ENCODE measurements at regions not wholly inside any gene's neighbourhood (a gene's known extent, or its start where the extent isn't known, plus 50 kb on each side); places are given as distances from the start of the nearest gene placed in this dataset.

DNA sequence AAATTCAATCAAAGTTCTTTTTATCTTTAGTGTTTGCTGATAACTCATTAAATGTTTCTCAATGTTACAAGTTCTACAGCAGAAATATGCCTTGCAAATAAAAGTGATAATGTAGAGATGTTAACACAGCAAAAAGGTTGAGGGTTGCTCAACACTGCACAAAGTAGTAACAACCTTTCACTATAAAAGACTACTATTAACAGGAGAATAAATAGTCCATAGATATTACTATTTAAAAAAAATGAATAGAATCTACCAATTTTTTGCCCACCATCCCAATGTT lies 378.1 kb downstream of the RBM43 start:
- H2AFZ ChIP-seq: no peak overlapping the region
- H3K4me1 ChIP-seq: no peaks in the 10 kb centered on the region
- no peaks in the 10 kb centered on the region for H3K79me2 ChIP-seq
- no peaks in the 10 kb centered on the region for H3K27me3 ChIP-seq (ENCODE audit: control insufficient read depth, insufficient read depth, low read length)
- H3K36me3 ChIP-seq (ENCODE audit: control insufficient read depth, insufficient read depth, low read length): no peaks in the 10 kb centered on the region
- no peak overlapping the region for H3K9ac ChIP-seq
- no peak overlapping the region for H3K4me3 ChIP-seq (ENCODE audit: low read depth, low read length)
- no peaks in the 10 kb centered on the region for H3K9me3 ChIP-seq (ENCODE audit: control insufficient read depth, low read length)
- H3K4me2 ChIP-seq (ENCODE audit: low read length): no peak overlapping the region
- no peak overlapping the region for H3K27ac ChIP-seq
- TF ChIP-seq, protein P1, sequence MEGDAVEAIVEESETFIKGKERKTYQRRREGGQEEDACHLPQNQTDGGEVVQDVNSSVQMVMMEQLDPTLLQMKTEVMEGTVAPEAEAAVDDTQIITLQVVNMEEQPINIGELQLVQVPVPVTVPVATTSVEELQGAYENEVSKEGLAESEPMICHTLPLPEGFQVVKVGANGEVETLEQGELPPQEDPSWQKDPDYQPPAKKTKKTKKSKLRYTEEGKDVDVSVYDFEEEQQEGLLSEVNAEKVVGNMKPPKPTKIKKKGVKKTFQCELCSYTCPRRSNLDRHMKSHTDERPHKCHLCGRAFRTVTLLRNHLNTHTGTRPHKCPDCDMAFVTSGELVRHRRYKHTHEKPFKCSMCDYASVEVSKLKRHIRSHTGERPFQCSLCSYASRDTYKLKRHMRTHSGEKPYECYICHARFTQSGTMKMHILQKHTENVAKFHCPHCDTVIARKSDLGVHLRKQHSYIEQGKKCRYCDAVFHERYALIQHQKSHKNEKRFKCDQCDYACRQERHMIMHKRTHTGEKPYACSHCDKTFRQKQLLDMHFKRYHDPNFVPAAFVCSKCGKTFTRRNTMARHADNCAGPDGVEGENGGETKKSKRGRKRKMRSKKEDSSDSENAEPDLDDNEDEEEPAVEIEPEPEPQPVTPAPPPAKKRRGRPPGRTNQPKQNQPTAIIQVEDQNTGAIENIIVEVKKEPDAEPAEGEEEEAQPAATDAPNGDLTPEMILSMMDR (IDR thresholded peaks at IDR 0.05): no peak

DNA sequence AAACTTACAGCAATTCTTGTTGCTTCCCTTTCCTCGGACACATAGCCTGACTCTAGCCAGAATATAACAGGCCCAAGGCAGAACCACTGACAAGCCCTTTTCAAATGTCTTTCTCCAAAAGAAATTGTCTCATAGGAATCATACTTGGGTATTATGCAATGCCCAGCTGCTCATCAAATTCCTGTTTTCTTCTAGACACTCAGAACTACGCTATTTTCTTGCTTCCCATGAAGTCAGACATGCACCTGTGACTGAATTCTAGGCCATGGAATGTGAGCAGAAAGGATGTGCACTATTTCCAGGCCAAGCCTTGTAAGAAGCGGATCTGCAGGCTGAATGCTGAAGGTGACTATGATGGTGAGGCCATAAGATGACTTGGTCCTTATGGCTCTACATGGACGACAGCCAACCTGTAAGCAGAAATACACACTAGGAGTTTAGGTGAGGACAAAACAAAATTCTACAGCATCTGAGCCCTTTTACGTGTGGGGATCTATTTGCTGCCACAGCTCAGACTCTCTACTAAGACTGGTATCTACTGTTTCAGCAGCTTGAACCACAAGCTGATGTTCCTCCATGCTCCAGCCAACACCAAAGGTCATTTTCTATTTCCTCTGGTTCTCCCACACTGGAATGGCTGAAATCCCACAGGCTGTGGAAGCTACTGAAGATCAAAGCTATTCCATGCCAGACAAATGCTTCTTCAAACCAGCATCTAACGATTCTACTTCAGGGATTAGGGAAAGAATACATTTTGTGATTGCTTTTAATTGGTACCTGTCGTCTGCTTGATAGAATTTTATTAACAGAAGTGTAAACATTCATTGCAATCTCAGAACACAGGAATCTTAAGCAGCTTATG lies 378.7 kb downstream of the RBM43 start:
- no peaks in the 10 kb centered on the region for H3K79me2 ChIP-seq
- H3K27me3 ChIP-seq (ENCODE audit: control insufficient read depth, insufficient read depth, low read length): no peaks in the 10 kb centered on the region
- TF ChIP-seq, protein P1 (IDR thresholded peaks at IDR 0.05): no peak
- no peaks in the 10 kb centered on the region for H3K9me3 ChIP-seq (ENCODE audit: control insufficient read depth, low read length)
- no peak overlapping the region for H3K27ac ChIP-seq
- H3K9ac ChIP-seq: no peak overlapping the region
- H3K4me3 ChIP-seq (ENCODE audit: low read depth, low read length): no peak overlapping the region
- no peaks in the 10 kb centered on the region for H3K36me3 ChIP-seq (ENCODE audit: control insufficient read depth, insufficient read depth, low read length)
- H3K4me1 ChIP-seq: no peaks in the 10 kb centered on the region
- no peak overlapping the region for H2AFZ ChIP-seq
- H3K4me2 ChIP-seq (ENCODE audit: low read length): no peak overlapping the region

- H3K4me2 ChIP-seq (ENCODE audit: low read length): no peak overlapping the region
- H3K9ac ChIP-seq: no peak overlapping the region
- no peaks in the 10 kb centered on the region for H3K36me3 ChIP-seq (ENCODE audit: control insufficient read depth, insufficient read depth, low read length)
- no peaks in the 10 kb centered on the region for H3K4me1 ChIP-seq
- no peaks in the 10 kb centered on the region for H3K79me2 ChIP-seq
- no peak overlapping the region for H3K27ac ChIP-seq
- no peaks in the 10 kb centered on the region for H3K9me3 ChIP-seq (ENCODE audit: control insufficient read depth, low read length)
- H2AFZ ChIP-seq: no peak overlapping the region
- no peaks in the 10 kb centered on the region for H3K27me3 ChIP-seq (ENCODE audit: control insufficient read depth, insufficient read depth, low read length)
- no peak overlapping the region for H3K4me3 ChIP-seq (ENCODE audit: low read depth, low read length)
- TF ChIP-seq, protein P1 (IDR thresholded peaks at IDR 0.05): no peak
These were observed 380.7 kb downstream of the RBM43 start for GRCh38 chr2:150880986-150881385.

- H3K4me2 ChIP-seq (ENCODE audit: low read length): no peak overlapping the region
- H2AFZ ChIP-seq: no peak overlapping the region
- no peaks in the 10 kb centered on the region for H3K79me2 ChIP-seq
- TF ChIP-seq, protein P1 (IDR thresholded peaks at IDR 0.05): no peak
- H3K27ac ChIP-seq: no peak overlapping the region
- H3K36me3 ChIP-seq (ENCODE audit: control insufficient read depth, insufficient read depth, low read length): no peaks in the 10 kb centered on the region
- no peak overlapping the region for H3K4me3 ChIP-seq (ENCODE audit: low read depth, low read length)
- no peaks in the 10 kb centered on the region for H3K27me3 ChIP-seq (ENCODE audit: control insufficient read depth, insufficient read depth, low read length)
- H3K9ac ChIP-seq: no peak overlapping the region
- no peaks in the 10 kb centered on the region for H3K9me3 ChIP-seq (ENCODE audit: control insufficient read depth, low read length)
- no peaks in the 10 kb centered on the region for H3K4me1 ChIP-seq
These were observed 383.3 kb downstream of the RBM43 start for GRCh38 chr2:150878356-150878755.
